ENCODE measurements at regions not wholly inside any gene's neighbourhood (a gene's known extent, or its start where the extent isn't known, plus 50 kb on each side); places are given as distances from the start of the nearest gene placed in this dataset.

DNA sequence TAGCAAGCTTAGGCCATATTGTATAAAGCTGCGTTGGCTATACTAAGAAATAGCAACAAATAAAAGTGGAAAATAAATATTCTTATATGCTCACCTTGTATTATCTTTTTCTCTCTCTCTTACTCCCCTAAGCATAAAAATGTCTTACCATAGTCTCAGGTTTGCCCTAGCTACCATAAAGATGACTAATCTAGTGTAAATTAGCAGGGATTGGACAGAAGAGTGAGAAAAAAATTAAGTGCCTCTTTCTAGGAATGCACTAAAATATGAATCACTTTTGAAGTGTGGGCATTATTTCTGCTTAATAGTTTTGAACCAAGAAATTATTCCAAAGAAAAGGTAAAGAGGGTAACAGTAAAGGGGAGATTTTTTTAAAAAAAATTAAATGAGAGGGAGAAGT is 201.3 kb downstream of the HINT1 start:
- no peak overlapping the region for H3K4me3 ChIP-seq (ENCODE audit: low read depth, low read length)
- DNase-seq (ENCODE audit: low read depth) = peak; percentile 2
- no peak for TF ChIP-seq CTCF (conservative IDR thresholded peaks at IDR 0.05; ENCODE audit: low read depth, low read length)

- no peak for DNase-seq (ENCODE audit: low read depth)
- no peak for TF ChIP-seq CTCF (conservative IDR thresholded peaks at IDR 0.05; ENCODE audit: low read depth, low read length)
- no peak overlapping the region for H3K4me3 ChIP-seq (ENCODE audit: low read depth, low read length)
Measured at GRCh38 chr5:130957151-130957550, 207.9 kb downstream of the HINT1 start.

- TF ChIP-seq CTCF (conservative IDR thresholded peaks at IDR 0.05; ENCODE audit: low read depth, low read length) = no peak
- no peak for DNase-seq (ENCODE audit: low read depth)
- H3K4me3 ChIP-seq (ENCODE audit: low read depth, low read length) = no peak overlapping the region
Measured at GRCh38 chr5:130955041-130955440, 210.0 kb downstream of the HINT1 start.

DNA sequence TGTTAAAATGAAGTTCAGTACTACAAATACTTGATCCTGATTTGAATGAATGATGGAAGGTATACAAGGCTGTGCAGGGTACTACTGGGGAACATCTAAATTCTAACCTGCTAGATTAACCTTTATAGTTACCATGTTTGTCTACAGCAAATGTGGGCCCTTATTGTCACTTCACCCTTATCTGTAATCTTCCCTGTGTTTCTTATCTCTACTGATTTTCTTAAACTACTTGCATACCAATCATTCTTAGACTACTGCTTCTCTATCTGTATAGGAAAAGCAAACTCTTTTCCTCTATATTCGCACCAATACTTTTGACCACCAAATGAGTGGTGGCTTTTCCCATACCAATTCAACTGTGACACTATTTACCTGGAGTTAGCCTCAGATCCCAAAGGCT is 210.7 kb downstream of the HINT1 start:
- no peak for TF ChIP-seq CTCF (conservative IDR thresholded peaks at IDR 0.05; ENCODE audit: low read depth, low read length)
- no peak overlapping the region for H3K4me3 ChIP-seq (ENCODE audit: low read depth, low read length)
- no peak for DNase-seq (ENCODE audit: low read depth)

- TF ChIP-seq CTCF (conservative IDR thresholded peaks at IDR 0.05; ENCODE audit: low read depth, low read length) = no peak
- DNase-seq (ENCODE audit: low read depth) = no peak
- no peak overlapping the region for H3K4me3 ChIP-seq (ENCODE audit: low read depth, low read length)
Measured at GRCh38 chr5:130939059-130939458, 226.0 kb downstream of the HINT1 start.

GRCh38 chr5:130937046-130937445 is 228.0 kb downstream of the HINT1 start:
- no peak overlapping the region for H3K4me3 ChIP-seq (ENCODE audit: low read depth, low read length)
- DNase-seq (ENCODE audit: low read depth) = no peak
- TF ChIP-seq CTCF (conservative IDR thresholded peaks at IDR 0.05; ENCODE audit: low read depth, low read length) = no peak

- H3K4me3 ChIP-seq (ENCODE audit: low read depth, low read length) = no peak overlapping the region
- DNase-seq (ENCODE audit: low read depth) = no peak
- TF ChIP-seq CTCF (conservative IDR thresholded peaks at IDR 0.05; ENCODE audit: low read depth, low read length) = no peak
Measured at GRCh38 chr5:130923543-130924124, 241.4 kb downstream of the HINT1 start.
